ENCODE measurements at regions not wholly inside any gene's neighbourhood (a gene's known extent, or its start where the extent isn't known, plus 50 kb on each side); places are given as distances from the start of the nearest gene placed in this dataset.
A peak's percentile ranks its signal among the peaks of the same experiment; 100 is the strongest.

GRCh38 chr12:61911113-61911512 lies 349.1 kb upstream of the USP15 start:
- no peak for DNase-seq
- Histone ChIP-seq H3K27ac (ENCODE audit: low read depth, low read length) (no peak overlapping the region), H3K4ac (ENCODE audit: low read depth, low read length) (no peak overlapping the region), H4K8ac (ENCODE audit: low read depth, low read length) (no peak overlapping the region), H3K36me3 (ENCODE audit: control insufficient read depth in 1 of 2, insufficient read depth in 2 of 2, low read length in 2 of 2) (no peaks in the 10 kb centered on the region), H3K14ac (ENCODE audit: low read length) (no peak overlapping the region), H3K9me3 (ENCODE audit: insufficient read depth, low read depth, low read length) (no peaks in the 10 kb centered on the region), H2AFZ (ENCODE audit: insufficient read depth, low read length, poor library complexity) (no peak overlapping the region), H3K4me2 (ENCODE audit: low read length) (no peak overlapping the region), H3K79me1 (ENCODE audit: low read length) (no peaks in the 10 kb centered on the region), H2BK12ac (ENCODE audit: low read length) (no peak overlapping the region), H3K27me3 (ENCODE audit: insufficient read depth, low read length) (no peaks in the 10 kb centered on the region), H4K12ac (ENCODE audit: low read depth, low read length) (no peak overlapping the region), H3K79me2 (ENCODE audit: control insufficient read depth, insufficient read depth, low read length, poor library complexity) (no peaks in the 10 kb centered on the region), H3K4me3 (ENCODE audit: low read depth, low read length) (no peak overlapping the region), H2AK5ac (ENCODE audit: low read length) (no peak overlapping the region), H3K9ac (ENCODE audit: low read length) (no peak overlapping the region), H3K23ac (ENCODE audit: low read length) (no peak overlapping the region), H3K18ac (ENCODE audit: low read length) (no peak overlapping the region), H3K4me1 (ENCODE audit: control insufficient read depth in 1 of 2, insufficient read depth in 2 of 2, low read length in 2 of 2) (no peaks in the 10 kb centered on the region), H2BK5ac (ENCODE audit: low read depth, low read length, poor library complexity) (no peak overlapping the region), H2BK120ac (ENCODE audit: insufficient read depth, low read length, poor library complexity) (no peak overlapping the region), H4K91ac (ENCODE audit: low read depth, low read length) (no peak overlapping the region)
- no CpG with 5 or more reads among the region's 2 CpGs for WGBS (ENCODE audit: extremely low coverage, insufficient coverage, insufficient read length)

DNA sequence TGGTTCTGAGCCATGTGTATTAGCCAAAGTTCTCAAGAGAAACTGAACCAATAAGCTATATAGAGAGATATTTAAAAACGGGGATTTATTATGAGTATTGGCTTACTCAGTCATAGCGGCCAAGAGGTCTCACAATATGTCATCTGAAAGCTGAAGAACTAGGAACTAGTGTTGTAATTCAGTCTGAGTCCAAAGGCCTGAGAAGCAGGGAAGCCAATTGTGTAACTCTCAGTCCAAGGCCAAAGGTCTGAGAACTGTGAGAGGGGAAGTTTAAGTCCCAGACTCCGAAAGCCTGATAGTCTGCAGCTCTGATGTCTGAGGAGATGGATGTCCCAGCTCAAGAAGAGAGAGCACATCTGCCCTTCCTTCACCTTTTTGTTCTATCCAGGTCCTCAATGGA lies 344.8 kb upstream of the USP15 start:
- Histone ChIP-seq H3K36me3 (ENCODE audit: control insufficient read depth in 1 of 2, insufficient read depth in 2 of 2, low read length in 2 of 2) (no peaks in the 10 kb centered on the region), H3K4me1 (ENCODE audit: control insufficient read depth in 1 of 2, insufficient read depth in 2 of 2, low read length in 2 of 2) (no peaks in the 10 kb centered on the region), H3K27ac (ENCODE audit: low read depth, low read length) (no peak overlapping the region), H3K9ac (ENCODE audit: low read length) (no peak overlapping the region), H4K91ac (ENCODE audit: low read depth, low read length) (no peak overlapping the region), H2AK5ac (ENCODE audit: low read length) (no peak overlapping the region), H4K12ac (ENCODE audit: low read depth, low read length) (no peak overlapping the region), H3K79me1 (ENCODE audit: low read length) (no peaks in the 10 kb centered on the region), H2BK120ac (ENCODE audit: insufficient read depth, low read length, poor library complexity) (no peak overlapping the region), H3K9me3 (ENCODE audit: insufficient read depth, low read depth, low read length) (no peaks in the 10 kb centered on the region), H3K23ac (ENCODE audit: low read length) (no peak overlapping the region), H3K4ac (ENCODE audit: low read depth, low read length) (no peak overlapping the region), H3K79me2 (ENCODE audit: control insufficient read depth, insufficient read depth, low read length, poor library complexity) (no peaks in the 10 kb centered on the region), H3K14ac (ENCODE audit: low read length) (no peak overlapping the region), H2AFZ (ENCODE audit: insufficient read depth, low read length, poor library complexity) (no peak overlapping the region), H3K4me2 (ENCODE audit: low read length) (no peak overlapping the region), H3K4me3 (ENCODE audit: low read depth, low read length) (no peak overlapping the region), H2BK5ac (ENCODE audit: low read depth, low read length, poor library complexity) (no peak overlapping the region), H3K18ac (ENCODE audit: low read length) (no peak overlapping the region), H4K8ac (ENCODE audit: low read depth, low read length) (no peak overlapping the region), H2BK12ac (ENCODE audit: low read length) (no peak overlapping the region), H3K27me3 (ENCODE audit: insufficient read depth, low read length) (no peaks in the 10 kb centered on the region)
- no CpG with 5 or more reads among the region's 3 CpGs for WGBS (ENCODE audit: extremely low coverage, insufficient coverage, insufficient read length)
- DNase-seq: peak in 1 of 2 donors; percentile 4

DNA sequence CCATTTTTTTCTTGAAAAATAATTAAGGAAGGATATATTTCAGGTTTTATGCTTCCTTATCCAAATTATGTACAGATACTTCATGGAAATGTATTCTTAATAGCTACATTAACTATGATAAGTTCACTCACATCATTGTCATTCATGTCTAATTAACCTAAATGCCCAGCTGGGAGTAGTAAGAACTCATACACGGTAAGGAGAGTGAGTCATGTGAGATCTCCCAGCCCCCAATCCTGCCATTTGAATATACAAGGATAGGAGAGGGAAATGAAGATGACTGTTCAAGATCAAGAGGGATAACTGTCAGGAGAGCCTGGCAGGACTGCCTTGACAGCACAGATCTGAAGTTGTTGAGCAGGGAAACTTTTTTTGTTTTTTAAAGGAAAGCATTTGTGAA lies 343.4 kb upstream of the USP15 start:
- no peaks in the 10 kb centered on the region for H3K9me3 ChIP-seq (ENCODE audit: insufficient read depth, low read depth, low read length)
- no peak overlapping the region for H3K4me2 ChIP-seq (ENCODE audit: low read length)
- H3K23ac ChIP-seq (ENCODE audit: low read length): no peak overlapping the region
- no peak overlapping the region for H4K91ac ChIP-seq (ENCODE audit: low read depth, low read length)
- H4K8ac ChIP-seq (ENCODE audit: low read depth, low read length): no peak overlapping the region
- no peak overlapping the region for H3K18ac ChIP-seq (ENCODE audit: low read length)
- no peak overlapping the region for H2AFZ ChIP-seq (ENCODE audit: insufficient read depth, low read length, poor library complexity)
- H3K79me1 ChIP-seq (ENCODE audit: low read length): no peaks in the 10 kb centered on the region
- no peak overlapping the region for H3K4me3 ChIP-seq (ENCODE audit: low read depth, low read length)
- no CpG with 5 or more reads among the region's 1 CpG for WGBS (ENCODE audit: extremely low coverage, insufficient coverage, insufficient read length)
- no peak overlapping the region for H3K14ac ChIP-seq (ENCODE audit: low read length)
- H2BK120ac ChIP-seq (ENCODE audit: insufficient read depth, low read length, poor library complexity): no peak overlapping the region
- H2BK12ac ChIP-seq (ENCODE audit: low read length): no peak overlapping the region
- H2AK5ac ChIP-seq (ENCODE audit: low read length): no peak overlapping the region
- no peaks in the 10 kb centered on the region for H3K79me2 ChIP-seq (ENCODE audit: control insufficient read depth, insufficient read depth, low read length, poor library complexity)
- H3K9ac ChIP-seq (ENCODE audit: low read length): no peak overlapping the region
- no peaks in the 10 kb centered on the region for H3K4me1 ChIP-seq (ENCODE audit: control insufficient read depth in 1 of 2, insufficient read depth in 2 of 2, low read length in 2 of 2)
- no peak overlapping the region for H3K27ac ChIP-seq (ENCODE audit: low read depth, low read length)
- H3K27me3 ChIP-seq (ENCODE audit: insufficient read depth, low read length): no peaks in the 10 kb centered on the region
- no peak overlapping the region for H2BK5ac ChIP-seq (ENCODE audit: low read depth, low read length, poor library complexity)
- no peak overlapping the region for H4K12ac ChIP-seq (ENCODE audit: low read depth, low read length)
- no peak overlapping the region for H3K4ac ChIP-seq (ENCODE audit: low read depth, low read length)
- H3K36me3 ChIP-seq (ENCODE audit: control insufficient read depth in 1 of 2, insufficient read depth in 2 of 2, low read length in 2 of 2): no peaks in the 10 kb centered on the region
- DNase-seq: no peak

DNA sequence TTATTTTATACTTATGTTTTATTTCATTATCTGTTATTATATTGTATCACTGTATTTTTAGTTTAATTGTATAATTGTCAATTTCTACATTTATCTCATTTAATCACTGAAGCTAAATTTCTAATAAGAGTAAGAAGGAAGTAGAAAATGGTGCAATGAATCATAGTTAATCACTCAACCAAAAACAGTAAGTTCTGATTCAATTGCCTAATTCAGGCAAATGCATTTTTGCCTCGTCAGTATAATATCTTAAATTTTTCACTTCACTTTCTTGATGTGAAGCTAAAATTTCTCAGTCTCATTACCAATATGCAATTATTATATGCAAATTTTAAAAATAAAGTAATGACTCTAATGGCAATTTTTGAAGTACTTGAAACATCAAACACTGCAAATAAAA lies 340.5 kb upstream of the USP15 start:
- Histone ChIP-seq H2BK5ac (ENCODE audit: low read depth, low read length, poor library complexity) (no peak overlapping the region), H3K18ac (ENCODE audit: low read length) (no peak overlapping the region), H3K27ac (ENCODE audit: low read depth, low read length) (no peak overlapping the region), H2BK120ac (ENCODE audit: insufficient read depth, low read length, poor library complexity) (no peak overlapping the region), H2AFZ (ENCODE audit: insufficient read depth, low read length, poor library complexity) (no peak overlapping the region), H4K8ac (ENCODE audit: low read depth, low read length) (no peak overlapping the region), H3K4me2 (ENCODE audit: low read length) (no peak overlapping the region), H3K9me3 (ENCODE audit: insufficient read depth, low read depth, low read length) (no peaks in the 10 kb centered on the region), H3K23ac (ENCODE audit: low read length) (no peak overlapping the region), H3K14ac (ENCODE audit: low read length) (no peak overlapping the region), H3K79me1 (ENCODE audit: low read length) (no peaks in the 10 kb centered on the region), H3K4me1 (ENCODE audit: control insufficient read depth in 1 of 2, insufficient read depth in 2 of 2, low read length in 2 of 2) (no peaks in the 10 kb centered on the region), H3K4me3 (ENCODE audit: low read depth, low read length) (no peak overlapping the region), H3K36me3 (ENCODE audit: control insufficient read depth in 1 of 2, insufficient read depth in 2 of 2, low read length in 2 of 2) (no peaks in the 10 kb centered on the region), H4K91ac (ENCODE audit: low read depth, low read length) (no peak overlapping the region), H2BK12ac (ENCODE audit: low read length) (no peak overlapping the region), H3K27me3 (ENCODE audit: insufficient read depth, low read length) (no peaks in the 10 kb centered on the region), H3K9ac (ENCODE audit: low read length) (no peak overlapping the region), H3K79me2 (ENCODE audit: control insufficient read depth, insufficient read depth, low read length, poor library complexity) (no peaks in the 10 kb centered on the region), H3K4ac (ENCODE audit: low read depth, low read length) (no peak overlapping the region), H2AK5ac (ENCODE audit: low read length) (no peak overlapping the region), H4K12ac (ENCODE audit: low read depth, low read length) (no peak overlapping the region)
- no peak for DNase-seq
- WGBS (ENCODE audit: extremely low coverage, insufficient coverage, insufficient read length): no CpG with 5 or more reads among the region's 1 CpG

Data from trophoblast cell (in vitro differentiated cells and primary cell).